ENCODE measurements at regions not wholly inside any gene's neighbourhood (a gene's known extent, or its start where the extent isn't known, plus 50 kb on each side); places are given as distances from the start of the nearest gene placed in this dataset.
"Not testable (repeated sequence)": the region's sequence is repeated elsewhere in the genome, so short reads cannot be mapped to it uniquely, and the experiment has no call there.

DNA sequence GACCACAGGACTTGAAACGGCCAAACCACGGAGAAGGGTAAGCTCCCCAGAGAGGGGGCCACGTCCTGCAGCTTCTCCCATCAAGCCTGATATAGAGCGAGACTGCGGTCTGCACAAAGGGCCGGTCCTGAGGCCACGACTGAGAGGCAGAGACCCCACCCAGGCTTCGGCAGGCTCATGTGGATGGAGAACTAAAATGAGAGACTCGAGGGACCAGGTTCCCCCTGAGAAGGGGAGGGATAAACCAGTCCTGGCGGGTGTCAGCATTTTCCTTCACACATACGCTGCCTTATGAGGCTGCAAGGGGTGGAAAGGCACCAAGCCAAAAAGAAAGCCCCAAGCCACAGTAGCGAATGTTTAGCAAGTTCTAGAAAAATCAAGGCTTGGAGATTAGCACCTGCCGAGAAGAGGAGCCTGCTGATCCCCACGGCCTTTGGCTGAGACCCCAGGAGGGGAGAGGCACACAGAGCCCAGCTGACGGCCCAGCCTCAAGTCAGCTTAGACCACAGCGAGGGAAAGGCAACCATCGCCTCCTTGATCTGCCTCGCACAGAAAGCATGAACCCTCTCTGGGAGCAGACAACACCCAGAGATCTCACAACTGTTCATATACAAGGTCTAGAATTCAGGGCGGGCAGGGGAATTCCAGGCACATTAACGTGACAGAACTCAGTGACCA is 92.6 kb upstream of the RNF32 start:
- DNase-seq (ENCODE audit: low read depth), result no peak

DNA sequence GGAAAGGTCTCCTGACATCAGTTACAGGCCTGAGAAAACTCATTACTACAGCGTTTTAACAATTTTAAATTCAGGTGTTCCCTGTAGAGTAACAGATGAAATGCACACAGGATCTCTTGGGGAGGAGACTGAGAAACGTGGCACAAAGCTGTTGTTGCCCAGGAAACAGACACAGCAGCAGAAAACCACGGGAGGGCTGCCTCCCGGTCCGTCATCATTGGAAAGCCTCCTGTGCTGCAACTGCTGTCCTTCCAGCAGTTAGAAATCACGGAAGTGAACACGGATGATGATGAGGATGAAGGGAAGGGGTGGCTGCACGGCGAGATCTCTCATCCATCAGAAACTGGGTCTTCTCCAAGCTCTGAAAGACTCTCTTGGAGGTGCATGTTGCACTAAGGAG is 94.6 kb upstream of the RNF32 start:
- DNase-seq (ENCODE audit: low read depth), result no peak

DNA sequence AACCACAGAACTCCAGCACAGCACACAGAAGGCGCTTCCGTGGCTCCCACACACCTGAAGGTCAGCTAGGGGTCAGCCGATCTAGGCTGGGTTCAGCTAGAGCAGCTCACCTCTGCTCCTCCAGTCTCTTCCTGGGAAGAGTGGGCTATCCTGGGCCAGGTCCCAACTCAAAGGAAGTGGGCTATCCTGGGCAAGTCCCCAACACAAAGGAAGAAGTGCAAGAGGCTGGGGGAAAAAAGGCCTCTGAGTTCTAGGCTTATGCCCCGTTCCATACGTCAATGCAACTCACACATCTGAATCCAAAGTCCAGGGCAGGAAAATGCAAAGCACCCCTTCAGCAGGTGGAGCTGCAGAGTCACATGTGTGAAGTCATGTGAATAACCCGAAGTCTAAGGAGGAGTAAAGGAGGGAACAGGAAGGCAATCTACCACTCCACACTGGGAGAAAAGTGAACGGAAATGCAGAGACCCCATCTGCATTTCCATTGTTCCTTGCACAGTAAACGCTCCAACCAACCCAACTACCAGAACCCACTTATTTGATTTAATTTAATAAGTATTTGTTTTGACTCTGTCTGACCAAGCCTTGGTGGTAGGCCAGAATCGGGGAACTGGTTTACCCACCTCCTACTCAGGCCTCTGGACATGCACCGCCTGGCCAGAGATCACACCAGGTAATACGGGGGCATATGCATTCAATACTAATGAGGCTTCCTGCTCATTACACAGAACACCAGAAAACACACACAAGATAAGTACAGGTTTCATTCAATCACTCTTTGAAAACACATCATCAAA is 95.5 kb upstream of the RNF32 start:
- no peak for DNase-seq (ENCODE audit: low read depth)

DNA sequence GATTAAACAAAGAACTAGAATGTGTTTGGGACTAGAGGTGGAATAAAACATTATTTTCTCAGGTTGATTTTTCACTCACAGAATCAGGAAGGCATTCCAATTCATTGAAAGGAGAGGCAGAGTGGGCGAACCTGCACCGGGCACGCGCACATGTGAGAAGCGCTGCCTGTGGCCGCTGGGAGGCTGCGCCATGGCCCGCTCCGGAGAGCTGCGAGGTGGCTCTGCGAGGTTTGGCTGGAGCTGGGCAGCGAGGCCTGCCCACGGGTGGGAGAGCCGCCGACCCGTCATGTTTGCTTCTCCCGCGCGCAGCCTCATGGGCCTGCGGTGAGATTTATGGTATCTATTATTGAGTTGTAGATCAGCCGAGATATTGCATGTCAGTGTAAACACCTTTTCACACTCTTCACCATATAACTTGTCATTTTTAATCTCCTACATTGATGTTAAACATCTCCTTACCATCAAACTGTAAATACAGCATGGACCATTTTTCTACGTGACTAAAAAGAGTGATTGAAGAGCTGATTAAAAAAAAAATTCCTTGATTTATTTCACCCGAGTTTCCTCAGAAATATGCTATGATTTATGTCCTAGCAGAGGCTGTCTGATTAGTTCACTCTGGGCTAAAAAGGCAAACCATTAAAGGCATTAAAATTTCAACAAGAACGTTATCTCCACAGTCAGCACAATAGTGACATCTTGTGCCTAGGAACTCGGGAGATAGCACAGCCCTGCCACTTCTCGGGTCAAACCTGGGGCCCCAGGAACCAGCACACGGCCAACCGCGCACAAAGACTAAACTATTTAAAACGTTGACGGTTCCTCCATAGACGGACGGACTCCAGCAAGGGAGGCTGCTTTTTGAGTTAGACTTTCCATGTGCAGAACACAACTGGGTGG is 96.6 kb upstream of the RNF32 start:
- DNase-seq (ENCODE audit: low read depth), result no peak

DNA sequence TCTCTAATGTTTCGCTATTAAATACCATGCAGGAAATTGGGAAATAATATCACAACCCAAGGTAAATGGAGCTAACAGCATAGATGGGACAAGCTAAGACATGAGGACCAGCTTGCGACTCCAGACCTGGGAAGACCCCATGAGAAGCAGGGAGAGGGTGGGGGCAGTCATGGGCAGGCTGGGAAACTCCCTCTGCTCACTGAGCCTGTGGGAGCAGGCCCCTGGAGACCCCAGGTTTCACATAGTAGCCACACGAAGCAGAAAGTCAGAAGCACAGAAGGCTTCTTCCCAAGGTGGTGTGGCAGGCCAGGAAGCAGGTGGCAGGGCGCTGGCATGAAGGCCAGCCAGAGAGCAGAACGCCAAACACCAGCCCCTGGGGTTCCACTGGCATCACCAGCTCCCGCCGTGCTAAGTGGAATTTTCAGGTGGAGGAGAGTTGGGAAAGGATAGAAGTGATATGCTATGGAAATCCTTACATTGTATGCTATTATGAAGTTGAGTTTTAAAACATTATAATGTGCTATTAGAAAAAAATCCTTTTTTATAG is 99.9 kb upstream of the RNF32 start:
- no peak for DNase-seq (ENCODE audit: low read depth)

DNA sequence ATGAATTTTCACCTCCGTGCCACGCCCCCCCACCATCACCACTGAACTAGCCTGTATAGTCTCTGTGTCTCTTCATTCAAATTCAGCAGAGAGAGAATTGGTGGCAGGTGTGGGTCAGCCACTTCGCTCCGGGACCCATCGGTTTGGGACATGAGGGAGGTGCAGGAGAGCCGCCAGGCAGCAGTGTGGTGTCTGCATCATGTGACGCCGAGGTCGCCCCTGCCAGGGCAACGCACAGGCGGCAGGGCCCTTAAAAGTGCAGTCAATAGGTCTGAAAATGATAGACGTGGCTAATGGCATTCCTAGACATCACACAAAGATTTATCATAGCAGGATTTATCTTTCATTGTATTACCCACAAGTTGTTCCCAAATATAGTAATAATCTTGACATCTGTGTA is 100.6 kb upstream of the RNF32 start:
- no peak for DNase-seq (ENCODE audit: low read depth)

DNA sequence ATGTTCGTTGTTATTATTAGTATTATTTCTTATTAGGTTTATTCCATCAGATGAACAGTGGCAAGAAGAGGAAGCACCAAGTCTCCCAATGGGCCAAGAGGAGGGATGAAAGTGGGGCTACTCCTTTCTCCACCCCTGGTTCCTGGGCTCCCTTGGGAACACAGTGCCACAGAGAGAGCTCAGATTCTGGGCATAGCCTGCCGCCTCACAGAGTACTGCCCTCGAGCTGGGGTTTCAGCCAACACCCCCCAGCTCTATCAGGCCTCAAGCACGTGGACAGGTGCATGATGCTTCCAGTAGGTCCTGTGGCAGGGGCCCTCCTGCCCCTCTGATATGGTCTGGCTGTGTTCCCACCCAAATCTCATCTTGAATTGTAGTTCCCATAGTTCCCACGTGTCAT is 103.6 kb upstream of the RNF32 start:
- no peak for DNase-seq (ENCODE audit: low read depth)

DNA sequence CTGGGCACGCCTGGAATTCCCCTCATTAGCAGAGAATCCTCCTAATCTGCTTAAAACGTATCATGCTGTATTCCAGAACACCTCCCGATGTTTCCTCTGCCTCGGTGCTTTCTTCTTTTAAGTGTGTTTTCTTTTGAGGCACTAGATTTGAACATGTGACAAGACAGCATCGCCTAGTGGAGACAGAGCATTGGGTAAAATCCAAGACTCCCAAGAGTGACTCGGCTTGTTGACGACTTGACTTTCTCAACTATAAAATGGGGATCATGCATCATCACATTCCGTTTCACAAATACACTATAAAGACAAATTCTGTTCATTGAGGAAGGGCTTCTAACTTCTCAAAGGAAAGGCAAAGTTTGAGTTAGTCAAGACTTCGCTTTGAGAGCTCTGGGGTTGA is 105.6 kb upstream of the RNF32 start:
- no peak for DNase-seq (ENCODE audit: low read depth)

DNA sequence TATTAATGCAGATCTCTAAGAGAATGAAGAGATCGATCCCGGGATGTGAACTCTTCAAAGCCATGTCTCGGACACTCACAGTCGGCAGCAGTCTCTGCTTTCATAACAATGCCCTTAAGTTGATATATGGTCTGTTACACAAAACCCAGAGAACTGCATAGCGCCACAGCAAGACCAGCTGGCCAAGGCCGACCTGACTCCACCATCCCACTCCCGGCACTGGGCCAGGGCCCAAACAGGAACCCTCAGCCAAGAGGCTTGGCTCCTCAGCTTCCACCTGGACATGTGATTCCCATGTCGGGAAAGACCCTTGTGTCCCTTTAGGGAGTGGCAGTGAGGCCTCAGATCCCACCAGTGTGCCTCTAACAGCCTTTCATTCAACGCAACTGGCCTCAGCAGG is 106.6 kb upstream of the RNF32 start:
- DNase-seq (ENCODE audit: low read depth), result no peak

DNA sequence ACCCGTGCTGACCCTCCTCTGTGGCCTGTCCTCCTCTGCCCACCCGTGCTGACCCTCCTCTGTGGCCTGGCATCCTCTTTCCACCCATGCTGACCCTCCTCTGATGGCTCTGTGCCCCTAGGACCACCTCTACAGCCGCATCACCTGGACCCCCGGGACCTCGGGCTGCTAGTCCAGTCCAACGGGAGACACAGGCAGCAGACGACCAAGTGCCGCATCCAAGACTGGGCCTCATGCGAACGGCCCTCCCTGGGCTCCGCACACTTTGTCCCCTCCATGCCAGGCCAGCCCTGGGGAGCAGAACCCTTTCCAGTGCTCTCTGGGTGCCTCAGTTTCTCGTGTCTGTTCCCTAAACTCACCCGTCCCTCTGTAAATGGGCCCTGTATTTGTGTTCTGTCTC is 107.2 kb upstream of the RNF32 start:
- DNase-seq (ENCODE audit: low read depth), result no peak

DNA sequence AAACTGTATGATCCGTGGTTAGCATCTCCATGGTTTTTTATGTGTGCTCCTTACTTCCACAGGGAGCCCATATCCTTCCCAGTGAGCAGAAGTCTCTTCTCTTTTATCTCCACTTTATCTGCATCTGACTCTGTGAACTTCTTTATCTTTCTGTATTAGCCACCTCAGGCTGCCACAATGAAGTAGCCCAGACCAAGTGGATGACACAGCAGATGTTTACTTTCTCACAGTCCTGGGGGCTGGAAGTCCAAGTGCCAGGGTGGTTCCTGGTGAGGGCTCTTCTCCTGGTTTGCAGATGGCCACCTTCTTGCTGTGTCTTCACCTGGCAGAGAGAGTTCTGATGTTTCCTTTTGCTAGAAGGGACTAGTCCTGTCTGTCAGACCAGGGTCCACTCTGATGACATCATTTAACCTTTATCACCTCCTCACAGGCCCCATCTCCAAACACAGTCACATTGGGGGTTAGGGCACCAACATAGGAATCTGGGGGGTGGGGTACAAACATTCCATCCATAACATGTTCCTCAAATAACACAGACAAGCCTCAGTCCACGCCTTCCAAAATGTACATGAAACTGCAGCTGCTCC is 108.5 kb upstream of the RNF32 start:
- no peak for DNase-seq (ENCODE audit: low read depth)

DNA sequence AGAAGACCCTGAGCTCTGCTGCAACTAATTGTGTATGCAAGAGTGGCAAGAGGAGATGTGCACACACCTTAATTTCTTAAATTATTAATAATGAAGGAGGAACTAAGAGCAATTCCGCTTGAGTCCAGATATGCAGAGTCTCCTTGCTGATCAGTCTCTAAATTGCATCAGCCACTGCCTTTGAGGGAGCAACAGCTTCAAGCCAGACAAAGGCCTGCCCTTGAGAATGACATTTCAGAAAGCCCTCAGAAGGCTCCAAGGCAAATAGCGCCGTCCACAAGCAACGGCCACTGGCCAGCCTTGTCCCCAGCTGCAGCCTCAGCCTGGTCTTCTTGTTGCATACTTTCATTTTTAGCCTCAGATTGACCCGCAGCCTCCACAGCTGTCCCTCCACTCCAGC is 110.6 kb upstream of the RNF32 start:
- DNase-seq (ENCODE audit: low read depth), result no peak

DNA sequence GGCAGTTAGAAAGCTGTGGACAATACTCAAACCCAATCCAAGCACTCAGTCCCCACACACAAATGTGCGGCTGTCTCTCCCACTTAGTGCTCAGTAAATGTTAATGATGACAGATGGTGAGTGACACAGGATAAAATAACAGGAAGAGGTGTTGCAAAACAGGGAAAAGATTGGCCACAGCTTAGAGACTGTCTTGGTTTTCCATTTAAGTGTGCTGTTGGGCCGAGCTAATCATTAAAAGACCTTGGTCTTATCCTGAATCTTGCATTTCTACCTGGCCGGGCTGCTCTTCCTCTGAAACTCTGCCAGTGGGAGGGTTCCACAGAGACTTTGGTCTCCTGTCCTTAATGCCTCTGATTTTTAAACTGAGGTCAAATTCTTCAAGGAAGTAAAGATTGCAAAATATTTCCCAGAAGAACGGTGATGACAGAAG is 113.1 kb upstream of the RNF32 start:
- no peak for DNase-seq (ENCODE audit: low read depth)

DNA sequence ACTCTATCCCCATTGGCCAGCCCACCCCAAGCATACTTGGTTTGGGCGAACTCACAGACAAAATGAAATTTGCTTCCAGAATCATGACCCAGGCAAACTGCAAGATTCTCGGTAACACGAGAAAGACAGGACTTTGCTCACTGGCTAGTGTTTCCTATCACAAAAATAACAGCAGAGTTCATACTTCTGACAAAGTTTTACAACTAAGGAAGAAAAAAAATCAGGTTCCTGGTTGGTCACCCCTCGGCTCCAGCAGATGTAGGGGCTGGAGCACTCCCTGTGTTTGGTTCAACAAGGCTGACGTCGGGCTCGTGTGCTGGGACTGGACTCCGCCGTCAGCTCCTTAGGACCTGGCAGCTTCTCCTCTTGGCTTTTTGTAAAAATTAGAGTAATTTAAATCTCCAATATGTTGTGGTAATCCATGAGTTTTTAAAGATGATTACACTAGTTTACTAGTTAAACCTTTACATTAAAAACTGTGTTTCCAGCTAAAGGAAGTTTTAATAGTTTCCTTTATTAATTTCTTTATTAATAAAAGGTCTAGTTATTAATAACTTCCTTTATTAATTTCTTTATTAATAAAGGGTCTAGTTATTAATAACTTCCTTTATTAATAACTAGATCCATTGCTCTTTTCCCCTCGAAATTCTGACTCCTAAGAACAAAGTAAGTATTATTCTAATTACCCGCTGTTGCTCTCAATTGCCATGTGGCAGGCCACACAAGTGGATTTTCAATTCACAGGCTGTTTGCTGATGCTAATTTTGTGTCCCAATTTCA is 115.6 kb upstream of the RNF32 start:
- DNase-seq (ENCODE audit: low read depth), result no peak

DNA sequence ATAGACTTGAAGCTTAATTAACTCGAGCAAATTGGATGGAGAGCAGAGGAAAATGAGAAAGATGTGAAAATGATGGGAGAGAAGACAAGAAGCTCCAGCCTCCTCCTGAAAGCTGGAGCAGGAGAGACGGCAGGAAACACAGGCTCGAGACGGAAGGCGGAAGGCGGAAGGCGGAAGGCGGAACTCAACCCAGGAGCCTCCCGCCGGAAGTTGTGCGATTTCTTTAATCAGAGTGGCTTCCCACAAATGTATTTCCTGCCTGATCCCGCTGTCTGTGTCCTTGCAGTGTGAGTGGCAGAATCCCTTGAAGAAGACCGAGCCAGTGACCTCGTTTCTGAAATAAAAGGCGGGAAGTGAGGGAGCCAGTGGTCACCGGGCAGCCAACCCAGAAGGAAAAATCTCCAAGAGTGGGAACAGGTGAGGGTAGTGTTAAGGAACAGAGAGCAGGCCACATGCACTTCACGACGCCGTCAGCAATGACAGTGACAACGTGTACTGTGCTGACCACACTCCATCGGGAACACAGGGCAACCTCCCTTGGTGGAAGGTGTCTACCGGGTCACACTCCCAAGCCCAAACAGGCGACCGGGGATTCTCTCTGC is 117.0 kb upstream of the RNF32 start:
- DNase-seq (ENCODE audit: low read depth), result no peak

DNA sequence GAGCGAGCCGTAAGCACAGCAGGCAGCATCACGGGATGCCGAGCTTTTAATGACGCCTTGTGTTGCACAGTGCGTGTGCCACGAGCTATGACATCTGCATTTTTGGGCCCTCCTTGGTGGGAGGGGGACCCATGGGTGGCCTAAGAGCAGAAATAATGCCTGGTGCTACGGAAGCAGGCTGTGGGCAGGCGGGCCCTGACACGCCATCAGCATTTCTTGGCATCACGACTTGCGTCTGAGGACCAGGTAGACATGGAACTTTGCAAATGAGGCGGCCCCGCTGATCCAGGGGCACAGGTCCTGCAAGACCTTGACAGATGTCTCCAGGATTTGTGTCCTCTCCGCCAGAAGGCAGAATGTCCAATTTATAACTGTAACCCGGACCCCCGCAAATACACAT is 117.8 kb upstream of the RNF32 start:
- no peak for DNase-seq (ENCODE audit: low read depth)

DNA sequence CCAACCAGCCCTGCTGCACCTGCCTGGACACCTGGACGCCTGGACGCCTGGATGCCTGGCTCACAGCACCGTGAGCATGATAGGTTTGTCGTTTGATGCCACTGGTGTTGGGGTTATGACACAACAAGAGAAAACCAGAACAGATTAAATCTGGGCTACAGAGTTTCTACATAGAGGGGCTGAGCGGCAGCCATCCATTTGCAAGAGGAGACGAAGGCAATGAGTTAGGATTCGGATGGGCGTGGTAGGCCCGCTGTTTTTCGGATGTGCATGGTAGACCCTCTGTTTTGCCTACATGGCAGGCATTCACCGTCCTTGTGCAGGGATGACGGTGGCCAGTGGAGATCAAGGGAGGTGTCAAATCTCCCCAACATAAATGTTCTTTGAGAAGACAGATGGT is 121.5 kb upstream of the RNF32 start:
- no peak for DNase-seq (ENCODE audit: low read depth)

DNA sequence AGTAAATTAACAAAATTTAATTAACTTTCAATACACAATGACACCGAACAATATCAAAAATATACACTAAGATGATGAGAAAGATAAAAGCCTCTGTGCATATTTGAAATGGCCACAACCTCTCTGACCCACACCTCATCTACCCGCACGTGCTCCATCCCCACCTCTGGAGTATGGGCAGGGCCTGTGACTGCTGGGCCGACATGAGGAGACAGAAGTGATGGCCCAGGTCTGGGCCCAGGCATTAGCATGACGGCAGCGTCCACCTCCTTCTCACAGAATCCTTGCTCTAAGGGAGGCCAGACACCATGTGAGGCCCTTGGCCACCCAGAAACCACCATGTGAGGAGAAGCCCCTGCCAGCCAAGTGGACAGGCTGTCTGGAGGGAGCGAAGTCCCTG is 122.1 kb upstream of the RNF32 start:
- no peak for DNase-seq (ENCODE audit: low read depth)

DNA sequence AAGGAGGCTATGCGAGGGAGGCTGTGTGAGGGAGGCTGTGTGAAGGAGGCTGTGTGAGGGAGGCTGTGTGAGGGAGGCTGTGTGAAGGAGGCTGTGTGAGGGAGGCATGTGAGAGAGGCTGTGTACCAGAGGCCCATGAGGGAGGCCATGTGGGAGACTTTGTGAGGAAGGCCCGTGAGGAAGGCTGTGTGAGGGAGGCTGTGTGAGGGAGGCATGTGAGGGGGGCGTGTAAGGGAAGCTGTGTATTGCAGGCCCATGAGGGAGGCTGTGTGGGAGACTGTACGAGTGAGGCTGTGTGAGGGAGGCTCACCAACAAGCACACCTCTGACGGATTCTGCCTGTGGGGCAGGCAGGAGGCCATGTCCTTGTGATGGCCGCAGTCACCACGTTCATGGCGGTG is 122.7 kb upstream of the RNF32 start:
- DNase-seq (ENCODE audit: low read depth), result not testable (repeated sequence)

DNA sequence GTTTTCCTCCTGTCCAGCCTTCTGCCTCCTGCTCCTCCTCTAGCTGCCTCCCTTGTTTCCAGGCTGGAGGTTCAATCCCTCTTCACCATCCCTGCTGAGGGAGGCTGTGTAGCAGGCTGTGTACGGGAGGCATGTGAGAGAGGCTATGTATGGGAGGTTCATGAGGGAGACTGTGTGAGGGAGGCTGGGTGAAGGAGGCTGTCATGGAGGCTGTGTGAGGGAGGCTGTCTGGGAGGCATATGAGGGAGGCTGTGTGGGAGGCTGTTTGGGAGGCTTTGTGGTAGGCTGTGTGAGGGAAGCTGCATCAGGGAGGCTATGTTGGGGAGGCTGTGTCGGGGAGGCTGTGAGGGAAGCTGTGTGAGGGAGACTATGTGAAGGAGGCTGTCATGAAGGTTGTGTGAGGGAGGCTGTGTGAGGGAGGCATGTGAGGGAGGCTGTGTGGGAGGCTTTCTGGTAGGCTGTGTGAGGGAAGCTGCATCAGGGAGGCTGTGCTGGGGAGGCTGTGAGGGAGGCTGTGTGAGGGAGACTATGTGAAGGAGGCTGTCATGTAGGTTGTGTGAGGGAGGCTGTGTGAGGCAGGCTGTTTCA is 123.7 kb upstream of the RNF32 start:
- DNase-seq (ENCODE audit: low read depth), result no peak

Measured in GM04503 (cell line).